SKM-1 treated with dmso at 0.1 percent for 144 hours (cell line): ENCODE measurements at regions not wholly inside any gene's neighbourhood (a gene's known extent, or its start where the extent isn't known, plus 50 kb on each side); places are given as distances from the start of the nearest gene placed in this dataset.
"Not testable (repeated sequence)": the region's sequence is repeated elsewhere in the genome, so short reads cannot be mapped to it uniquely, and the experiment has no call there.

ENCODE experiments used
- DNase-seq: peaks from one replicate; lab custom pipeline; 2025; ENCODE audit not compliant: unreplicated experiment; lab: John Stamatoyannopoulos, UW

DNA sequence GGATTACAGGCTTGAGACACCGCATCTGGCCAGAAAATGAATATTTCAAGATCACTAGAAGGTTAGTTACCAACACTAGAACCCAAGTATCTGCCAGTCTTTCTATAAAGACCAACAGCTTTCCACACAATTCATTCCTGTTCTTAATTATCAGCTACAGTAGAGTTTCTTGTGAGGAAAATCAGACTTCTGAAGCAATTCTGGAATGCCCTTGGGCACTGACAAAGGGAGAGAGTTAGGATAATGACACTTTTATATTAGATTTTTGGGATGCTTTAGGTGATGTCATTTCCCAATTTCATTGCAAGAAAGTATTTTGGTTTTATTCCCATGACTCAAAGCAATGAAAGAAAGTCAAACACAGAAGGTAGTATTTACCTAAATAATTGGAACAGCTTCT, 497.0 kb upstream of the TUSC1 start:
- DNase-seq: no peak

- no peak for DNase-seq
Measured at GRCh38 chr9:26172301-26172700, 494.1 kb upstream of the TUSC1 start.

- no peak for DNase-seq
Measured at GRCh38 chr9:26171691-26172090, 493.4 kb upstream of the TUSC1 start.

- DNase-seq: no peak
Measured at GRCh38 chr9:26170190-26170589, 491.9 kb upstream of the TUSC1 start.

DNA sequence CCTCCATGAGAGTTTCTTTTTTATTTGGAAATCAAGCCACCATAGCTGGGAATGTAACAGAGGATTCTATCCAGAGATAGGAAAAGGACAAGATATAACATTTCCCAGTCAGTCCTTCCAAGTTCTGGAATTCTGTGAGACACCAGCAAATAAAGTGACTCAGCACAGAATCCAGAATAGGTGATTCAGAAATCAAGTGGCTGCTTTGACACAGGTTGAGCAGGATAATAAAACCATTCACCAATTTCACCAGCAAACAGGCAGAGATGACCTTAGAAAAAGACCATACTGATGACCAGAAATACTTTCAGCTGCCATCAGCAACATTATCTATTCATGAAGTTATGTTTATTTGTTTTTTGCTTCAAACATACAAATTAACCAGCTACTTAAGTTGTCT, 491.5 kb upstream of the TUSC1 start:
- no peak for DNase-seq

DNA sequence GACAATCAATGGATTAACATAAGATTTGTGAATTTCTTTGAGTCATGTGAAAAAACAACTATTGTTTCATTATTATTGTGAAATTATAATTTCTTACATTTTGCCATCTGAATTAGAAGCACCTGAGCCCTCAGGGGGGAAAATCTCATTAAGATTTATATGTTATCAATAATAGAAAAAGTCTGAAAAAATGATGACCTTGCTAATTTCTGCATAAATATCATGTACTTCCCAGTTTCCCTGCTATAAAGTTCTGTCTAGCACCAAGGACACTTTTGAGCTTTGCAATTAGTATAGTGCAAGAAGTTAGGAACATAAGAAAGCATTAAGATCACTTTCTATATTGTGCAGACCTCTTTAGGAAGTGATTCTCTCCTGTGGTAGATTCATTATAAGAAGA, 488.3 kb upstream of the TUSC1 start:
- DNase-seq: no peak

DNA sequence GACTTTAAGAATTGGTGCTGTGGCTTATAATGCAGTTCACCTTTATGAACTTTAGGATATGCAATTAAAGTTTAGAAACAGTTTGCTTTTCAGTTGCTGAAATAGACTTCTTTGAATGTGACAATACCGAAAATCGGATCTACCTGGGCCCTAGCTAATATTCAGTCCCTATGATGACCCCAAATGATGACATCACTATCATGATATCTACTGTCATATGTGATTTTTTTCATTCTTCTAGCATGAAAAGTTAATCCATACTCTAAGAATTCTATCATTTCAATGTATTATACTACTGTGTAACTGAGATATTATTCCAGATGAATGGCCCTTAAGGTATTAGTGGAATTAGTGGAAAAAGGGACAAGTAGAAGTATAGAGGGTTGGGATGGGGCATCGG, 487.2 kb upstream of the TUSC1 start:
- no peak for DNase-seq

- DNase-seq: no peak
Measured at GRCh38 chr9:26163931-26164330, 485.7 kb upstream of the TUSC1 start.

- no peak for DNase-seq
Measured at GRCh38 chr9:26159575-26160392, 481.5 kb upstream of the TUSC1 start.

DNA sequence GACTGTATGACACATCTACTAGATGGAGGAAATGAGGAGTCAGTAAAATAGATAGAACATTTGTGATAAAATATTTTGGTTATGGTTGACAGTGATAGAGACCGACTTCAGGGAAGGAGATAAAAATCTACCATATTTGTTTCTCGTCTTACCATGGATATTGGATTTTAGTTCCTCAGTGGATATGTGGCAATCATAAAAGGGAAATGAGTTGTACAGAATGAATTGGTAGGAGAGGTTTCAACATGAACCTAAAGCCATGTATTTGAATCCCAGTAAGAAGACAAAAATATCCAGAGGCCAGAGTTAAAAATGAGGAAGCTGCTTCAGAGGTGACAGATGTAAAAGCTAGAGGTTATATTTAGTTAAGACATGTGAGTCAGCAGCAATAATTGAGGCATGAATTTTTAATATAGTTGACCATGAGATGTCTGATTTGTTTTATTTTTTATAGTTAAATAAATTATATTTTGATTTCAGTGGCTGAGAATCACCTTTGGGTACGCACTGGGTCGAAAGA, 480.4 kb upstream of the TUSC1 start:
- peak; percentile 94 for DNase-seq

- no peak for DNase-seq
Measured at GRCh38 chr9:26157411-26157810, 479.2 kb upstream of the TUSC1 start.

GRCh38 chr9:26152350-26152749, 474.1 kb upstream of the TUSC1 start:
- DNase-seq: no peak

DNA sequence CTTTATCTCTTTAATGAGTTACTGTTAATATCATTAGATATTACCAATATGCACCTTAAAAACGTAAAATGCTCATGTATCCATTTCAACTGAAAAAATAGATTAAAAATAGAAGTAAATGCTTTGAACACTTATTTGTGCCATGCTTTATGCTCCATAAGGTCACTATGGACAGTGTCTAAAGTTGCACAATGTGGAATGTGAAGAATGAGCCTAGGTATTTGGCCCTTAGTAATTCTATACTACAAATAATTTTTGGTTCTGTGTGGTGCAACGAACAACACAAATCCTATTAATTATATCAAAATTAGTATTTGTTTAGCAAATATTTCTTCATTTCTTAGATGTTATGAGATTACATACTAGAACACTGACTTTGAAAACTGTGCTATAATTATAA, 469.9 kb upstream of the TUSC1 start:
- no peak for DNase-seq

GRCh38 chr9:26145938-26146337, 467.7 kb upstream of the TUSC1 start:
- no peak for DNase-seq

GRCh38 chr9:26142631-26143030, 464.4 kb upstream of the TUSC1 start:
- DNase-seq: no peak

- no peak for DNase-seq
Measured at GRCh38 chr9:26142201-26142600, 464.0 kb upstream of the TUSC1 start.

GRCh38 chr9:26133537-26133936, 455.3 kb upstream of the TUSC1 start:
- DNase-seq: no peak

- DNase-seq: no peak
Measured at GRCh38 chr9:26132746-26133312, 454.6 kb upstream of the TUSC1 start.

GRCh38 chr9:26131886-26132285, 453.6 kb upstream of the TUSC1 start:
- no peak for DNase-seq

- no peak for DNase-seq
Measured at GRCh38 chr9:26129217-26129616, 451.0 kb upstream of the TUSC1 start.

- DNase-seq: no peak
Measured at GRCh38 chr9:26125693-26126092, 447.4 kb upstream of the TUSC1 start.

- not testable (repeated sequence) for DNase-seq
Measured at GRCh38 chr9:26116085-26116484, 437.8 kb upstream of the TUSC1 start.

DNA sequence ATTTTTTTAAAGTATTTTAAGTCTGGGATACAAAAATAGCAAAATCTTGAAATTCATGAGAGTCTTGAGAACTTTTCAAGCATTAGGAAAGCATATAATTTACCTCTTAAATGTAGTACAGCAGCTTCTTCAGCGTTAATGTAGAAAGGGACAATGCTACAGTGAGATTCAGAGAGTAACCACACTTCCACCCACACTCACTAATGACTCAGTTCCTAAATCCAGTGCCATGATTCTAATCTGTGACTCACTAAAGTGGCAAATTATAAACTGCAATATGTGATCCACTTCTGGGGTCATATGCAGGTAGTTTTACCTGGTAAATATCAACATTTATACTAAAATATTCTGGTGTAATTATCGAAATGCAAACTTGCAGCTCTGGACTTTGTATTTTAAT, 434.5 kb upstream of the TUSC1 start:
- no peak for DNase-seq
